HFFc6 (cell line): ENCODE measurements at regions not wholly inside any gene's neighbourhood (a gene's known extent, or its start where the extent isn't known, plus 50 kb on each side); places are given as distances from the start of the nearest gene placed in this dataset.
"Not testable (repeated sequence)": the region's sequence is repeated elsewhere in the genome, so short reads cannot be mapped to it uniquely, and the experiment has no call there.

Source experiments
- DNase-seq: peaks from one replicate; pipeline ENCODE4 v3.0.0-alpha.2; 2018
- H3K27ac Mint-ChIP-seq: 2 replicates; pipeline ENCODE4 v1.8.0; 2020; ENCODE audit warnings: mild to moderate bottlenecking, mixed read lengths
- H3K27me3 Mint-ChIP-seq: 2 replicates; pipeline ENCODE4 v1.8.0; 2021; ENCODE audit warnings: mild to moderate bottlenecking, moderate library complexity, mixed read lengths; ENCODE audit not compliant: insufficient read depth
- H3K36me3 Mint-ChIP-seq: 2 replicates; pipeline ENCODE4 v1.8.0; 2021; ENCODE audit warnings: low read depth, mixed read lengths
- H3K4me1 Mint-ChIP-seq: 2 replicates; pipeline ENCODE4 v1.8.0; 2020; ENCODE audit warnings: low read depth, mixed read lengths
- H3K4me3 Mint-ChIP-seq: 2 replicates; pipeline ENCODE4 v1.8.0; 2020; ENCODE audit warnings: mild to moderate bottlenecking, moderate library complexity, mixed read lengths
- H3K9me3 Mint-ChIP-seq: 2 replicates; pipeline ENCODE4 v1.8.0; 2020; ENCODE audit warnings: mild to moderate bottlenecking, mixed read lengths
- CTCF ChIP-seq: fragments of 200-600 bp; sonication (generic); IDR thresholded peaks from 2 replicates; pipeline ENCODE4 v1.5.0; 2021; ENCODE audit warnings: antibody characterized with exemption, mild to moderate bottlenecking

DNA sequence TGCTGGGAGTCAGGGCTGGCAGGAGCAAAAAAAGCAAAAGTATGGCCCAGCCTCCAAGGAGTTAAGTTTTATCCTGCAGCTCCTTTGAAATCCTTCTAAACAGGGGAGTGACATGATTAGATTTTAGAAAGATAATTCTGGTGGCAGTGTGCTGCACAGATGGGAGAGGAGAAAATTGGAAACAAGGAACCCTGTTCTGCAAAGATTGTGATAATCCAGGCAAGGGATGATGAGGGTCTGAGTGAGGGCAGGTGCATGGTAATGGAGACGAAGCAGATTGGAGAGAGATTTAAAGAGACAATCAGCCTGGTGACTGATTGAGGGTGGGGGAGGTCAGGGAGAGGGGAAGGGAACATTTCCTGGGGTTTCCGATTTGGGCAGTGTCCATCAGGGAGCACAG lies 444.7 kb upstream of the PODXL start:
- Mint-ChIP-seq H3K4me1 (no peaks in the 10 kb centered on the region; the same call in 1 of the 2 replicates), H3K36me3 (no peaks in the 10 kb centered on the region), H3K9me3 (no peaks in the 10 kb centered on the region), H3K27ac (no peak overlapping the region), H3K4me3 (no peak overlapping the region), H3K27me3 (peaks cover 8% of the 10 kb centered on the region; the same call in 1 of the 2 replicates)
- no peak for TF ChIP-seq CTCF
- no peak for DNase-seq

- Mint-ChIP-seq H3K4me3 (no peak overlapping the region), H3K9me3 (no peaks in the 10 kb centered on the region), H3K27me3 (peaks cover 1% of the 10 kb centered on the region; the same call in 1 of the 2 replicates), H3K27ac (no peak overlapping the region), H3K36me3 (no peaks in the 10 kb centered on the region), H3K4me1 (no peaks in the 10 kb centered on the region)
- DNase-seq = no peak
- no peak for TF ChIP-seq CTCF
Measured at GRCh38 chr7:131999193-131999592, 442.8 kb upstream of the PODXL start.

- no peak for DNase-seq
- TF ChIP-seq CTCF = no peak
Measured at GRCh38 chr7:131995324-131995723, 438.9 kb upstream of the PODXL start.

DNA sequence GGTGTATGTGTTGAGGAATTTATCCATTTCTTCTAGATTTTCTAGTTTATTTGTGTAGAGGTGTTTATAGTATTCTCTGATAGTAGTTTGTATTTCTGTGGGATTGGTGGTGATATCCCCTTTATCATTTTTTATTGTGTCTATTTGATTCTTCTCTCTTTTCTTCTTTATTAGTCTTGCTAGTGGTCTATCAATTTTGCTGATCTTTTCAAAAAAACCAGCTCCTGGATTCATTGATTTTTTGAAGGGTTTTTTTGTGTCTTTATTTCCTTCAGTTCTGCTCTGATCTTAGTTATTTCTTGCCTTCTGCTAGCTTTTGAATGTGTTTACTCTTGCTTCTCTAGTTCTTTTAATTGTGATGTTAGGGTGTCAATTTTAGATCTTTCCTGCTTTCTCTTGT lies 424.6 kb upstream of the PODXL start:
- not testable (repeated sequence) for H3K36me3 Mint-ChIP-seq, H3K9me3 Mint-ChIP-seq

More at GRCh38 chr7:131995324-131995723, 438.9 kb upstream of the PODXL start:
- Mint-ChIP-seq H3K4me3 (no peak overlapping the region), H3K27ac (no peak overlapping the region), H3K4me1 (no peaks in the 10 kb centered on the region), H3K9me3 (no peaks in the 10 kb centered on the region), H3K36me3 (no peaks in the 10 kb centered on the region), H3K27me3 (no peaks in the 10 kb centered on the region)

DNA sequence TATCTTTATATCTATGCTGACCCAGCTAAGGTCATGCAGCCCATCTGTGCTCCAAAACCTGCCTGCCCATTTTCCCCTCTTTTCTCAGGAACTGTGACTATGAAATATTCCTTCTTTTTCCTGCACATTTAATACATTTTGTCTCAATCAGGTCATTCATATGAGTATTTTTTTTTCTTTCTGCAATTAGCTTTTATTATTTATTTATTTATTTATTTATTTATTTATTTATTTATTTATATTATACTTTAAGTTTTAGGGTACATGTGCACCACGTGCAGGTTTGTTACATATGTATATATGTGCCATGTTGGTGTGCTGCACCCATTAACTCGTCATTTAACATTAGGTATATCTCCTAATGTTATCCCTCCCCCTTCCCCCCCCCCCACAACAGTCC lies 421.7 kb upstream of the PODXL start:
- H3K27ac Mint-ChIP-seq, H3K4me3 Mint-ChIP-seq, H3K4me1 Mint-ChIP-seq, DNase-seq, H3K27me3 Mint-ChIP-seq, H3K9me3 Mint-ChIP-seq, H3K36me3 Mint-ChIP-seq: not testable (repeated sequence)

More for the DNA sequence above, 424.6 kb upstream of the PODXL start:
- not testable (repeated sequence) for DNase-seq, H3K4me3 Mint-ChIP-seq, H3K27ac Mint-ChIP-seq, H3K27me3 Mint-ChIP-seq, H3K4me1 Mint-ChIP-seq

- Mint-ChIP-seq H3K4me1 (no peaks in the 10 kb centered on the region), H3K36me3 (no peaks in the 10 kb centered on the region), H3K9me3 (no peaks in the 10 kb centered on the region), H3K27me3 (peaks cover 1% of the 10 kb centered on the region), H3K27ac (no peak overlapping the region), H3K4me3 (no peak overlapping the region)
- DNase-seq = no peak
- TF ChIP-seq CTCF = no peak
Measured at GRCh38 chr7:131976411-131976810, 420.0 kb upstream of the PODXL start.

DNA sequence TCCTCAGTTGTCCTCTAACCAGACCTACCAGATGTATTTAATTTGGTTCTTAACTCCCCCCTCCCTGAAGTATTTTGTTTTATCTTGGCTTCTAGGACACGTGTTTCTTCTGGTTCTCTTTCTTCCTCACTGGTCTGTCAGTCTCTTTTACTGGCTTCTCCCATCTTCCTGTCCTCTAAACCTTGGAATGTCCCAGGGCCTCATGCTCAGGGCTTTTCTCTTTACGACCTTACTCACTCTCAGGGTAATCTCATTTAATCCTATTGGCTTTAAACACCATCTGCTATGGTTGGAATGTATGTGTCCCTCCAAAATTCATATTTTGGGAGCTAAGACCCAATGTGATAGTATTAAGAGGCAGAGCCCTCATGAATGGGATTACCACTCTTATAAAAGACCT lies 418.2 kb upstream of the PODXL start:
- Mint-ChIP-seq H3K27ac (no peak overlapping the region), H3K4me1 (no peaks in the 10 kb centered on the region), H3K4me3 (no peak overlapping the region), H3K36me3 (no peaks in the 10 kb centered on the region), H3K27me3 (peaks cover 3% of the 10 kb centered on the region), H3K9me3 (no peaks in the 10 kb centered on the region)
- TF ChIP-seq CTCF = no peak
- no peak for DNase-seq
